ENCODE measurements at regions not wholly inside any gene's neighbourhood (a gene's known extent, or its start where the extent isn't known, plus 50 kb on each side); places are given as distances from the start of the nearest gene placed in this dataset.

DNA sequence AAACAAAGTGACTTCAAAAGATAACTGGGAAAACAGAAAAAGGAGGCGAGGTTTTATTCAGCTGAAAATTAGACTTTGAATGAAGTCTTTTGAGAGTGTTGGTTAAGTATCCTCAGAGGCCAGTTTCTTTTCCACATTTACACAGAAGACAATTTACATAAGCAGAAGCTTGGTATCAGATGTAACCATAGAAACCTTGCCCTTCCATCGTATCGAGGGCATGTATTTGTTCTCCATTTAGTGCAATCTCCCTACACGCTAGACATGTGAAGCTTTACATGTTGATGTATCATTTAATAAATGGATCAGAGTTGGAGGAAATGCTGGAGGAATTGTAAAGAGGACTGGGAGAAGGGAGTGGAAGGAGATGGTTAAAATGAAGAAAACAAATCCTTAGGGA, 161.0 kb upstream of the CRBN start:
- DNase-seq (no peak), ATAC-seq (no peak)
- ChIA-PET POLR2A (no interaction called here), CTCF (no interaction called here)
- intact Hi-C loops (cut with micrococcal nuclease) = no loop called here
- TF ChIP-seq CTCF (IDR thresholded peaks at IDR 0.05) = no peak
- H3K36me3 Mint-ChIP-seq (ENCODE audit: low read depth) = no peaks in the 10 kb centered on the region
- H3K4me3 Mint-ChIP-seq = no peak overlapping the region
- H3K27ac Mint-ChIP-seq = no peak overlapping the region
- no peaks in the 10 kb centered on the region for H3K4me1 Mint-ChIP-seq (ENCODE audit: low read depth)
- no peaks in the 10 kb centered on the region for H3K9me3 Mint-ChIP-seq
- no peaks in the 10 kb centered on the region for H3K27me3 Mint-ChIP-seq

DNA sequence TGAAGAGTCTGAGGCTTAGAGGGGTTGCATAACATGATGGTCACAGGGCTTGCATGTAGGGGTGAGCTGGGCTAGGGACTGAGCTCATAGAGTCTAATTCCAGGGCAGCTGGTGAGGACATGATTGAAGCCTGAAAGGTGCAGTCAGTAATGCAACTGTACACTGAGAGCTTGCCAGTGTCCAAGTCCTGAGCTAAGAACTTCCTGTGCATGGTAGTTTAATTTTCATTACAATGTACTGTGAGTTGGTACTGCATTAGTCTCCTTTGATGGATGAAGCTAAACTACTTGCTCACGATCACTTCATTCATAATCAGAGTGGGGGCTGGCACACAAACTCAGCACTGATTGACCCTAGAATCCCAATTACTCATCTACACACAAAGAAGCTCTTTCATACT, 156.4 kb upstream of the CRBN start:
- no peaks in the 10 kb centered on the region for H3K36me3 Mint-ChIP-seq (ENCODE audit: low read depth)
- no peaks in the 10 kb centered on the region for H3K27me3 Mint-ChIP-seq
- ChIA-PET POLR2A (no interaction called here), CTCF (no interaction called here)
- H3K4me3 Mint-ChIP-seq = no peak overlapping the region
- DNase-seq (no peak), ATAC-seq (no peak)
- no peaks in the 10 kb centered on the region for H3K9me3 Mint-ChIP-seq
- TF ChIP-seq CTCF (IDR thresholded peaks at IDR 0.05) = no peak
- no peaks in the 10 kb centered on the region for H3K4me1 Mint-ChIP-seq (ENCODE audit: low read depth)
- intact Hi-C loops (cut with micrococcal nuclease) = no loop called here
- no peak overlapping the region for H3K27ac Mint-ChIP-seq

DNA sequence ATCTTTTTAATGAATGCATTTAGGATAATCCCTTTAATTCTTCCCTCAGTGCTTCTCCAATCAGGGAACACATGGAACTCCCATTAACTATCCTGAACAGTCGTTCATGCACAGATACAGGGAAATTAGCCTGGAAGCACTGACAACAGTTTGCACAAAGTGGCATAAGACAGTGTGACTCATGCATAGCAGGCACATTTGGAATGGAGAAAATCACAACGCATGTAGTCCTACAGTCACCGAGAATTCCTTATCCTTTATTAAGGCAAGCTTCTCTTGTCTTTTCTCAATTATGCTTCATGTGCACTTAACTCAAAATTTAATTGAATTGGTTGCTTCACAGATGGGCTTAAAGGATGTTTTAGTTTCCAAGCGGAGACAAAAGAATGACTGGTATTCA, 155.0 kb upstream of the CRBN start:
- no peak for TF ChIP-seq CTCF (IDR thresholded peaks at IDR 0.05)
- no peaks in the 10 kb centered on the region for H3K9me3 Mint-ChIP-seq
- H3K4me3 Mint-ChIP-seq = no peak overlapping the region
- ATAC-seq (no peak), DNase-seq (no peak)
- no peaks in the 10 kb centered on the region for H3K27me3 Mint-ChIP-seq
- CTCF ChIA-PET = no interaction called here
- no peaks in the 10 kb centered on the region for H3K36me3 Mint-ChIP-seq (ENCODE audit: low read depth)
- POLR2A ChIA-PET = no interaction called here
- H3K27ac Mint-ChIP-seq = no peak overlapping the region
- no peaks in the 10 kb centered on the region for H3K4me1 Mint-ChIP-seq (ENCODE audit: low read depth)
- intact Hi-C loops (cut with micrococcal nuclease) = no loop called here

DNA sequence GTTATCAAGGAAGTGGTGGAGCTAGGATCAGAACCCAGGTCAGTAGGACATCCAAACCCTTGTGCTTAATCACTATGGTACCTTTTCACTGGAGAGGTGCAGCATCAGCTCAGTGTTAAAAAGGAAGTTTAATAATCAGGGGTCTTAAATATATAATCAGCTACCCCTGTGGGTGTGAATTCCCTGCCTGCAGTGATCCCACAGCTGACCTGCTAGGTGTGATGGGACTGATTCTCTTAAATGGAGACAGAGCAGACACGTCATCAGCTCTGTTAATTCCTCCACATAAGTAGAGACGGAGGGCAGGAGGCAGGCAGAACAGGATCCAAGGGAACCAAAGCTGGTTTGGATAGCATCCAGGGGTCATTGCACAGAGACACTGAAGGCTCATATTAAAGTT, 154.1 kb upstream of the CRBN start:
- Mint-ChIP-seq H3K27ac (no peak overlapping the region), H3K27me3 (no peaks in the 10 kb centered on the region), H3K4me3 (no peak overlapping the region), H3K36me3 (ENCODE audit: low read depth) (no peaks in the 10 kb centered on the region), H3K4me1 (ENCODE audit: low read depth) (no peaks in the 10 kb centered on the region), H3K9me3 (no peaks in the 10 kb centered on the region)
- DNase-seq = no peak
- intact Hi-C loops (cut with micrococcal nuclease) = no loop called here
- TF ChIP-seq CTCF (IDR thresholded peaks at IDR 0.05) = no peak
- ChIA-PET POLR2A (no interaction called here), CTCF (no interaction called here)
- no peak for ATAC-seq

DNA sequence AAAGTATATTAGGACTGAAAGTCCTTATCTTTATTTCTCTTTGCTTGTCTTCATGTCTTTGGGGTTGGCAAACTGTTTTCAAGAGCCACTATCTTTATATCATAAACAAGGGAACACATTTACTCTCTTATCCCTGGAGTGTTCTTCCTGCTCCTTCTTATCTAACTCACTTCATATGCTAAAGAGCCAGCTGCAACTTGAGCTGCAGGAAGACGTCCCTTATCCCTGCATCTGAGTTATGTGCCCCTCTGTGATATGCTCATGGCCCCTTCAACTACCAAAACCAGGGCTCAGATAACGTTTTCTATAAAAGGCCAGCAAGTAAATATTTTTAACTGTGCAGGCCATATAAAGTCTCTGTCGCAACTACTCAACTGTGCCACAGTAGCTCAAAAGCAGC, 137.0 kb upstream of the CRBN start:
- intact Hi-C loops (cut with micrococcal nuclease) = no loop called here
- H3K27ac Mint-ChIP-seq = no peak overlapping the region
- H3K27me3 Mint-ChIP-seq = no peaks in the 10 kb centered on the region
- DNase-seq (no peak), ATAC-seq (no peak)
- ChIA-PET POLR2A (interaction anchor here (0.6 kb wide), 1 partner anchor 37 kb away, joined by 3 read pairs; no protein-coding TSS in a partner anchor), CTCF (no interaction called here)
- H3K9me3 Mint-ChIP-seq = peaks cover 3% of the 10 kb centered on the region
- H3K4me1 Mint-ChIP-seq (ENCODE audit: low read depth) = no peaks in the 10 kb centered on the region
- no peak for TF ChIP-seq CTCF (IDR thresholded peaks at IDR 0.05)
- H3K36me3 Mint-ChIP-seq (ENCODE audit: low read depth) = no peaks in the 10 kb centered on the region
- no peak overlapping the region for H3K4me3 Mint-ChIP-seq

Data from activated CD8-positive, alpha-beta T cell treated with anti-CD3 and anti-CD28 coated beads for 36 hours (primary cell).